GM18873 (cell line): ENCODE measurements at regions not wholly inside any gene's neighbourhood (a gene's known extent, or its start where the extent isn't known, plus 50 kb on each side); places are given as distances from the start of the nearest gene placed in this dataset.
A peak's percentile ranks its signal among the peaks of the same experiment; 100 is the strongest.
"Not testable (repeated sequence)": the region's sequence is repeated elsewhere in the genome, so short reads cannot be mapped to it uniquely, and the experiment has no call there.

Source experiments
- ATAC-seq: cut with Tn5 transposase; IDR thresholded peaks from one replicate; pipeline ENCODE4 v1.9.1; 2021; ENCODE audit warnings: mild to moderate bottlenecking, moderate library complexity, moderate number of reproducible peaks; ENCODE audit not compliant: unreplicated experiment, low FRiP score

- no peak for ATAC-seq
These were observed 674.2 kb upstream of the MANEA start for GRCh38 chr6:94902974-94903628.

- ATAC-seq, result no peak
These were observed 678.1 kb upstream of the MANEA start for GRCh38 chr6:94899191-94899590.

- no peak for ATAC-seq
These were observed 683.0 kb upstream of the MANEA start for GRCh38 chr6:94894300-94894699.

- ATAC-seq, result no peak
These were observed 684.0 kb upstream of the MANEA start for GRCh38 chr6:94893327-94893726.

- ATAC-seq, result not testable (repeated sequence)
These were observed 703.5 kb upstream of the MANEA start for GRCh38 chr6:94873819-94874218.

GRCh38 chr6:94862112-94862511 lies 715.2 kb upstream of the MANEA start:
- ATAC-seq, result no peak

- no peak for ATAC-seq
These were observed 717.4 kb upstream of the MANEA start for GRCh38 chr6:94859924-94860323.

- ATAC-seq, result not testable (repeated sequence)
These were observed 720.3 kb upstream of the MANEA start for GRCh38 chr6:94856999-94857398.

GRCh38 chr6:94851329-94851728 lies 726.0 kb upstream of the MANEA start:
- not testable (repeated sequence) for ATAC-seq

GRCh38 chr6:94845742-94846141 lies 731.6 kb upstream of the MANEA start:
- no peak for ATAC-seq

GRCh38 chr6:94835264-94835663 lies 742.1 kb upstream of the MANEA start:
- ATAC-seq, result no peak

- ATAC-seq, result no peak
These were observed 763.5 kb upstream of the MANEA start for GRCh38 chr6:94813806-94814205.

GRCh38 chr6:94801344-94801743 lies 776.0 kb upstream of the MANEA start:
- no peak for ATAC-seq

GRCh38 chr6:94785514-94785913 lies 791.8 kb upstream of the MANEA start:
- no peak for ATAC-seq

GRCh38 chr6:94785081-94785480 lies 792.3 kb upstream of the MANEA start:
- ATAC-seq, result not testable (repeated sequence)

- ATAC-seq, result no peak
These were observed 808.1 kb upstream of the MANEA start for GRCh38 chr6:94769197-94769596.

GRCh38 chr6:94751641-94752329 lies 825.5 kb upstream of the MANEA start:
- peak; percentile 87 for ATAC-seq

GRCh38 chr6:94736236-94736635 lies 841.1 kb upstream of the MANEA start:
- no peak for ATAC-seq

GRCh38 chr6:94735270-94735669 lies 842.1 kb upstream of the MANEA start:
- ATAC-seq, result no peak

- ATAC-seq, result no peak
These were observed 842.6 kb upstream of the MANEA start for GRCh38 chr6:94734751-94735150.

GRCh38 chr6:94733066-94733465 lies 844.3 kb upstream of the MANEA start:
- ATAC-seq, result no peak

- ATAC-seq, result no peak
These were observed 849.6 kb upstream of the MANEA start for GRCh38 chr6:94727710-94728109.
